ENCODE measurements at regions not wholly inside any gene's neighbourhood (a gene's known extent, or its start where the extent isn't known, plus 50 kb on each side); places are given as distances from the start of the nearest gene placed in this dataset.
"Not testable (repeated sequence)": the region's sequence is repeated elsewhere in the genome, so short reads cannot be mapped to it uniquely, and the experiment has no call there.

DNA sequence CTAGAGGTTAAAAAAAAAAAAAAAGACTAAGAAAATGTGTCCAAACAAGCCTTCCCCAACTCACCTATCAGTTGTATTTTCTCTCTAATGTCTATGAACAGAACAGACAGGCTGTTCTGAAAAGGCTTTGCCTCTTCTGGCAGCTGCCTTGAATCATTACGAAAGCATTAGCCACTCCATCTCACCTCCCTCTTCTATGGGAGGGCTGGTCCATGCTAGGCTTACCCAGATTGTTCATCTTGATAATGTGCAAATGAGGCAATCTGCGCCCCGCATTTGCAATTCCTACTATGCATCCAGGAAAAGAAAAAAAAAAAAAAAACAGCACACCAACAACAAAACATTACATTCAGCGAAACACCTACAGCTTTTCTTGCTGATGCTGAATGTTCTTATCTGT is 429.9 kb upstream of the USP9Y start:
- DNase-seq (ENCODE audit: extremely low spot score), result no peak
- CTCF ChIA-PET, result no interaction called here
- TF ChIP-seq, protein P1, sequence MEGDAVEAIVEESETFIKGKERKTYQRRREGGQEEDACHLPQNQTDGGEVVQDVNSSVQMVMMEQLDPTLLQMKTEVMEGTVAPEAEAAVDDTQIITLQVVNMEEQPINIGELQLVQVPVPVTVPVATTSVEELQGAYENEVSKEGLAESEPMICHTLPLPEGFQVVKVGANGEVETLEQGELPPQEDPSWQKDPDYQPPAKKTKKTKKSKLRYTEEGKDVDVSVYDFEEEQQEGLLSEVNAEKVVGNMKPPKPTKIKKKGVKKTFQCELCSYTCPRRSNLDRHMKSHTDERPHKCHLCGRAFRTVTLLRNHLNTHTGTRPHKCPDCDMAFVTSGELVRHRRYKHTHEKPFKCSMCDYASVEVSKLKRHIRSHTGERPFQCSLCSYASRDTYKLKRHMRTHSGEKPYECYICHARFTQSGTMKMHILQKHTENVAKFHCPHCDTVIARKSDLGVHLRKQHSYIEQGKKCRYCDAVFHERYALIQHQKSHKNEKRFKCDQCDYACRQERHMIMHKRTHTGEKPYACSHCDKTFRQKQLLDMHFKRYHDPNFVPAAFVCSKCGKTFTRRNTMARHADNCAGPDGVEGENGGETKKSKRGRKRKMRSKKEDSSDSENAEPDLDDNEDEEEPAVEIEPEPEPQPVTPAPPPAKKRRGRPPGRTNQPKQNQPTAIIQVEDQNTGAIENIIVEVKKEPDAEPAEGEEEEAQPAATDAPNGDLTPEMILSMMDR (IDR thresholded peaks at IDR 0.05; ENCODE audit: control extremely low read depth, extremely low read depth, low read depth, missing control alignments), result no peak
- POLR2A ChIA-PET, result no interaction called here

DNA sequence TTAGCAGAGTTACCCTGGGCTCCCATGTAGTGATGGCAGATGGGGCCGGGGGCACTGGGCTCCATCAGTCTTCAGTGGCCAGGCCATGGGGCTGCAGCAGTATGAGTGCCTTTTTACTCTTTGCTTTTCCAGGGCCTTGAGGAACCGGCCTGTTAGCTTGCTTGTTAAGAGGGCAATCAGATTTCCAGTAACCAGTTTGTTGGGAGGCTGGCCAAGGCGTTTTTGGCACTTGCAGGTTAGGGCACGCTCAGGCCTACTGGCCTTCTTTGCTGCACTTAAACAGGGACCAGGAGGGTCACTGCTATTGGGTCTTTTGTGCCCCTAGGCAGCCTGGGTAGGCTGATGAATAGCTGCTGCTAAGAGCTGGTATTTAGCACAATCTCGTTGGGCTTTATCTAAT is 415.4 kb upstream of the USP9Y start:
- POLR2A ChIA-PET, result no interaction called here
- no peak for DNase-seq (ENCODE audit: extremely low spot score)
- TF ChIP-seq, protein P1 (IDR thresholded peaks at IDR 0.05; ENCODE audit: control extremely low read depth, extremely low read depth, low read depth, missing control alignments), result no peak
- CTCF ChIA-PET, result no interaction called here

DNA sequence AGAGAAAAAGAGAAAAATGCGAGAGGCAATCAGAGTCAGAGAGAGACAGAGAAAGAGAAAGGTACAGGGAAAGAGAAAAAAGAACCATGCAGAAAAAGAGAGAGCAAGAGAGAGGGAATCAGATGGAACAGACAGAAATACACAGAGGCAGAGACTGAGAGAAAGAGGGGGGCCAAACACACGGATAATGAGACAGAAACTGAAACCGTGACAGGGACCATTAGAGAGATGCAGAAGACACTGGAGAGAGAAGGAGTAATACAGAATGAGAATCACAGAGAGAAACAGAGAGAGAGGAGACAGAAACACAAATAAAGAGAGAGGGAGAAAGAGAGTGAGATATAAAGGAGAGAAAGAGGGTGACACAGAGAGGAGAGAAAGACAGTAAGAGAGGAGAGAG is 412.1 kb upstream of the USP9Y start:
- POLR2A ChIA-PET, result no interaction called here
- TF ChIP-seq, protein P1 (IDR thresholded peaks at IDR 0.05; ENCODE audit: control extremely low read depth, extremely low read depth, low read depth, missing control alignments), result no peak

DNA sequence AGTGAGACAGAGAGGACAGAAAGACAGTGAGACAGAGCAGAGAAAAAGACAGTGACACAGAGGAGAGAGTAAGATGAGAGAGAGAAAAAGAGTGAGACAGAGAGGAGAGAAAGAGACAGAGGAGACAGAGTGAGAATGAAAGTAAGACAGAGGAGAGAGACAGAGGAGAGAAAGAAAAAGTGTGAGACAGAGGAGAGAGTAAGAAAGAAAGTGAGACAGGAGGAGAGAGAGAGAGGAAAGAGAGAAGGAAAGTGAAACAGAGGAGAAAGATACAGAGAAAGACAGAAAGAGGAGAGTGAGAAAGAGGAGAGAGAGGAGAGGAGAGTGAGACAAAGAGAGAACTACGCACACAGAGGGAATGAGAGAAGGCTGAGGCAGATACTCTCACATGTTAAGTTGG is 411.6 kb upstream of the USP9Y start:
- ChIA-PET CTCF (interaction anchor here (1.1 kb wide), 1 partner anchor 12 kb away, joined by 3 read pairs; no protein-coding TSS in a partner anchor), POLR2A (no interaction called here)
- TF ChIP-seq, protein P1 (IDR thresholded peaks at IDR 0.05; ENCODE audit: control extremely low read depth, extremely low read depth, low read depth, missing control alignments), result no peak
- DNase-seq (ENCODE audit: extremely low spot score), result no peak

More for the DNA sequence above, 412.1 kb upstream of the USP9Y start:
- no peak for DNase-seq (ENCODE audit: extremely low spot score)
- CTCF ChIA-PET, result no interaction called here

DNA sequence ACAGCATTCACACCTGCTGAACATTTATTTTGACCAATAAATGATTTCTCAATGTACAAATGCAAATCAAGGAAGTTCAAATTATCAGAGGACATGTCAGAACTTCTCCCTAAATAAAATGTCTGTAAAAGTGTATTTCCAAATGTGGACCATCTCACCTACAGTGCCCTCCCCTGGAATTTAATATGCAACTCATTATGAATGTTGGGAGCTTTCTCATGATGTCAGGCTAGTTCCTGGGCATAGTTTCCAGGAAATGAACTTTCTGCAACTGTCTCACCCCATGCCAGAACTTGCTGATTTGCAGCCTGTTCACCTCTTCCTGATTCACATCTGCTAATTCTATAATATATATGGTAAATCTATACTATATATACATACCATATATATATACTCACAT is 408.5 kb upstream of the USP9Y start:
- ChIA-PET POLR2A (no interaction called here), CTCF (no interaction called here)
- DNase-seq (ENCODE audit: extremely low spot score), result no peak
- TF ChIP-seq, protein P1 (IDR thresholded peaks at IDR 0.05; ENCODE audit: control extremely low read depth, extremely low read depth, low read depth, missing control alignments), result no peak

DNA sequence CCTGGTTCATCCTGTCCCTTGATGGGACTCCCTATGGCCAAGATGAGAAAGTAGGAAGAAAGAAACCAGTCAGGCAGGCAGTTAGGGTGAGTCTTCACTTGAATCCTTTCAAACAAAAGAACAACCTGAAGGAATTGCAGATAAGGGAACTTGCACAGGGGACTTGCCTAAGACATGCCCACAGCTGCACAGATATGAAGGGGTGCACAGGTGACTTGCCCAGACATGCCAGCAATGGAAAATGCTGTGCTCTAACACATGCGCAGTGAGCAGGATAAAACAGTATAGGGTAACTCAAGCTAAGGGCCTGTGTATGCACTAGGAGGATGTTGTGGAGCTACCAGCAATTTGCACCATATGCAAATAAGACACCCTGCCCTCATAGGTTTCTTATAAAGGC is 404.6 kb upstream of the USP9Y start:
- ChIA-PET POLR2A (no interaction called here), CTCF (interaction anchor here (1.2 kb wide), 1 partner anchor 256 kb away, joined by 3 read pairs; no protein-coding TSS in a partner anchor)
- TF ChIP-seq, protein P1 (IDR thresholded peaks at IDR 0.05; ENCODE audit: control extremely low read depth, extremely low read depth, low read depth, missing control alignments), result no peak
- no peak for DNase-seq (ENCODE audit: extremely low spot score)

DNA sequence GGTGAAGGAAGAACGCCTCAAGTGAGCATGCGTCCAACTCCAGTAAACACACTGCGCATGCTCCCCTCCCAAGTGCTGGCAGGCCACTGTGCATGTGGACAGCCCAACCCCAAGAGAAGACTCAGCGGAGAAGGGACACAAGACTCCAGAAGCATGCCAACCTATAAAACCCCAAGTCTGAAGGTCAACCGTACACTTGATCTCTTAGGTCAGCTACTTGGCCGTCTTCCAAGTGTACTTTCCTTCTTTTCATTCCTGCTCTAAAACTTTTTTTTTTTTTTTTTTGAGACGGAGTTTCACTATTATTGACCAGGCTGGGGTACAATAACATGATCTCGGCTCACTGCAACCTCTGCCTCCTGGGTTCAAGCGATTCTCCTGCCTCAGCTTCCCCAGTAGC is 401.2 kb upstream of the USP9Y start:
- POLR2A ChIA-PET; CTCF ChIA-PET; DNase-seq (ENCODE audit: extremely low spot score): not testable (repeated sequence)
